ENCODE measurements at regions not wholly inside any gene's neighbourhood (a gene's known extent, or its start where the extent isn't known, plus 50 kb on each side); places are given as distances from the start of the nearest gene placed in this dataset.
"Not testable (repeated sequence)": the region's sequence is repeated elsewhere in the genome, so short reads cannot be mapped to it uniquely, and the experiment has no call there.

GRCh38 chr12:76292891-76293290, 55.3 kb downstream of the BBS10 start:
- not testable (repeated sequence) for H3K36me3 ChIP-seq (ENCODE audit: insufficient read depth, low read length)

GRCh38 chr12:76292305-76292704, 55.9 kb downstream of the BBS10 start:
- H3K4me1 Mint-ChIP-seq; H3K36me3 Mint-ChIP-seq; H3K36me3 ChIP-seq (ENCODE audit: insufficient read depth, low read length); H3K27ac ChIP-seq (ENCODE audit: low read depth, low read length); H3K27ac Mint-ChIP-seq; H3K4me3 Mint-ChIP-seq; H3K9me3 ChIP-seq (ENCODE audit: low read length); H3K4me1 ChIP-seq (ENCODE audit: insufficient read depth, low read length); POLR2A ChIA-PET; CTCF ChIA-PET; H3K27me3 ChIP-seq (ENCODE audit: insufficient read depth, low read length, poor library complexity, severe bottlenecking); DNase-seq; H3K9me3 Mint-ChIP-seq; H3K4me3 ChIP-seq (ENCODE audit: low read length): not testable (repeated sequence)
- peaks cover 10 to 15% of the 10 kb centered on the region in 2 donors for H3K27me3 Mint-ChIP-seq

More at GRCh38 chr12:76292891-76293290, 55.3 kb downstream of the BBS10 start:
- H3K27me3 Mint-ChIP-seq: peaks cover 8 to 15% of the 10 kb centered on the region in 2 donors
- CTCF ChIA-PET; POLR2A ChIA-PET; H3K4me3 ChIP-seq (ENCODE audit: low read length); H3K36me3 Mint-ChIP-seq; H3K9me3 Mint-ChIP-seq; H3K27me3 ChIP-seq (ENCODE audit: insufficient read depth, low read length, poor library complexity, severe bottlenecking); H3K9me3 ChIP-seq (ENCODE audit: low read length); H3K4me1 Mint-ChIP-seq; H3K27ac Mint-ChIP-seq; H3K4me3 Mint-ChIP-seq; H3K27ac ChIP-seq (ENCODE audit: low read depth, low read length); H3K4me1 ChIP-seq (ENCODE audit: insufficient read depth, low read length); DNase-seq: not testable (repeated sequence)

- H3K36me3 Mint-ChIP-seq: no peaks in the 10 kb centered on the region
- Histone ChIP-seq H3K4me3 (ENCODE audit: low read length) (no peak overlapping the region), H3K27me3 (ENCODE audit: insufficient read depth, low read length, poor library complexity, severe bottlenecking) (no peaks in the 10 kb centered on the region), H3K27ac (ENCODE audit: low read depth, low read length) (no peak overlapping the region), H3K36me3 (ENCODE audit: insufficient read depth, low read length) (no peaks in the 10 kb centered on the region), H3K4me1 (ENCODE audit: insufficient read depth, low read length) (no peaks in the 10 kb centered on the region), H3K9me3 (ENCODE audit: low read length) (no peaks in the 10 kb centered on the region)
- ChIA-PET POLR2A (no interaction called here), CTCF (no interaction called here)
- H3K27ac Mint-ChIP-seq: no peak overlapping the region
- H3K27me3 Mint-ChIP-seq: peaks cover 10 to 15% of the 10 kb centered on the region in 2 donors
- no peak overlapping the region for H3K4me3 Mint-ChIP-seq
- peaks cover 0 to 8% (median 4%) of the 10 kb centered on the region in 5 donors for H3K9me3 Mint-ChIP-seq
- H3K4me1 Mint-ChIP-seq: no peaks in the 10 kb centered on the region
- DNase-seq: no peak
Observed at GRCh38 chr12:76290963-76291859, 57.0 kb downstream of the BBS10 start.

- no peak overlapping the region for H3K4me3 ChIP-seq (ENCODE audit: low read length)
- Mint-ChIP-seq H3K27me3 (peaks cover 10 to 12% of the 10 kb centered on the region in 2 donors), H3K9me3 (peaks cover 0 to 6% (median 2%) of the 10 kb centered on the region in 5 donors), H3K27ac (no peak overlapping the region), H3K36me3 (no peaks in the 10 kb centered on the region), H3K4me3 (no peak overlapping the region), H3K4me1 (no peaks in the 10 kb centered on the region)
- DNase-seq: no peak
- H3K36me3 ChIP-seq (ENCODE audit: insufficient read depth, low read length): no peaks in the 10 kb centered on the region
- ChIA-PET POLR2A (no interaction called here), CTCF (no interaction called here)
- H3K27me3 ChIP-seq (ENCODE audit: insufficient read depth, low read length, poor library complexity, severe bottlenecking): no peaks in the 10 kb centered on the region
- no peak overlapping the region for H3K27ac ChIP-seq (ENCODE audit: low read depth, low read length)
- H3K9me3 ChIP-seq (ENCODE audit: low read length): no peaks in the 10 kb centered on the region
- no peaks in the 10 kb centered on the region for H3K4me1 ChIP-seq (ENCODE audit: insufficient read depth, low read length)
Observed at GRCh38 chr12:76288218-76288617, 60.0 kb downstream of the BBS10 start.

GRCh38 chr12:76284816-76285750, 63.1 kb downstream of the BBS10 start:
- peaks cover 3 to 18% of the 10 kb centered on the region in 2 donors for H3K27me3 Mint-ChIP-seq
- Histone ChIP-seq H3K4me3 (ENCODE audit: low read length) (no peak overlapping the region), H3K4me1 (ENCODE audit: insufficient read depth, low read length) (no peaks in the 10 kb centered on the region), H3K27me3 (ENCODE audit: insufficient read depth, low read length, poor library complexity, severe bottlenecking) (no peaks in the 10 kb centered on the region), H3K27ac (ENCODE audit: low read depth, low read length) (no peak overlapping the region), H3K36me3 (ENCODE audit: insufficient read depth, low read length) (no peaks in the 10 kb centered on the region), H3K9me3 (ENCODE audit: low read length) (no peaks in the 10 kb centered on the region)
- ChIA-PET POLR2A (no interaction called here), CTCF (no interaction called here)
- no peaks in the 10 kb centered on the region for H3K4me1 Mint-ChIP-seq
- H3K36me3 Mint-ChIP-seq: no peaks in the 10 kb centered on the region
- H3K9me3 Mint-ChIP-seq: no peaks in the 10 kb centered on the region
- H3K27ac Mint-ChIP-seq: no peak overlapping the region
- no peak for DNase-seq
- H3K4me3 Mint-ChIP-seq: no peak overlapping the region

- Histone ChIP-seq H3K4me3 (ENCODE audit: low read length) (no peak overlapping the region), H3K36me3 (ENCODE audit: insufficient read depth, low read length) (no peaks in the 10 kb centered on the region), H3K9me3 (ENCODE audit: low read length) (no peaks in the 10 kb centered on the region), H3K27me3 (ENCODE audit: insufficient read depth, low read length, poor library complexity, severe bottlenecking) (no peaks in the 10 kb centered on the region), H3K27ac (ENCODE audit: low read depth, low read length) (no peak overlapping the region), H3K4me1 (ENCODE audit: insufficient read depth, low read length) (no peaks in the 10 kb centered on the region)
- Mint-ChIP-seq H3K4me3 (no peak overlapping the region), H3K27ac (no peak overlapping the region), H3K4me1 (no peaks in the 10 kb centered on the region), H3K36me3 (no peaks in the 10 kb centered on the region), H3K9me3 (no peaks in the 10 kb centered on the region), H3K27me3 (peaks cover 3 to 26% of the 10 kb centered on the region in 2 donors)
- ChIA-PET POLR2A (no interaction called here), CTCF (no interaction called here)
- no peak for DNase-seq
Observed at GRCh38 chr12:76282744-76283143, 65.5 kb downstream of the BBS10 start.

- Histone ChIP-seq H3K9me3 (ENCODE audit: low read length) (no peaks in the 10 kb centered on the region), H3K27me3 (ENCODE audit: insufficient read depth, low read length, poor library complexity, severe bottlenecking) (no peaks in the 10 kb centered on the region), H3K4me1 (ENCODE audit: insufficient read depth, low read length) (no peaks in the 10 kb centered on the region), H3K27ac (ENCODE audit: low read depth, low read length) (no peak overlapping the region), H3K36me3 (ENCODE audit: insufficient read depth, low read length) (no peaks in the 10 kb centered on the region), H3K4me3 (ENCODE audit: low read length) (no peak overlapping the region)
- no peaks in the 10 kb centered on the region for H3K4me1 Mint-ChIP-seq
- ChIA-PET POLR2A (no interaction called here), CTCF (no interaction called here)
- H3K4me3 Mint-ChIP-seq: no peak overlapping the region
- H3K27ac Mint-ChIP-seq: no peak overlapping the region
- H3K27me3 Mint-ChIP-seq: peaks cover 6 to 26% of the 10 kb centered on the region in 2 donors
- no peak for DNase-seq
- peaks cover 0 to 1% (median 0%) of the 10 kb centered on the region in 3 donors for H3K36me3 Mint-ChIP-seq
- no peaks in the 10 kb centered on the region for H3K9me3 Mint-ChIP-seq
Observed at GRCh38 chr12:76277480-76277879, 70.7 kb downstream of the BBS10 start.

- Mint-ChIP-seq H3K27ac (no peak overlapping the region), H3K36me3 (peaks cover 0 to 1% (median 0%) of the 10 kb centered on the region in 3 donors), H3K9me3 (no peaks in the 10 kb centered on the region), H3K27me3 (peaks cover 5 to 21% of the 10 kb centered on the region in 2 donors), H3K4me3 (no peak overlapping the region), H3K4me1 (no peaks in the 10 kb centered on the region)
- Histone ChIP-seq H3K9me3 (ENCODE audit: low read length) (no peaks in the 10 kb centered on the region), H3K36me3 (ENCODE audit: insufficient read depth, low read length) (no peaks in the 10 kb centered on the region), H3K4me3 (ENCODE audit: low read length) (no peak overlapping the region), H3K27me3 (ENCODE audit: insufficient read depth, low read length, poor library complexity, severe bottlenecking) (no peaks in the 10 kb centered on the region), H3K4me1 (ENCODE audit: insufficient read depth, low read length) (no peaks in the 10 kb centered on the region), H3K27ac (ENCODE audit: low read depth, low read length) (no peak overlapping the region)
- ChIA-PET CTCF (no interaction called here), POLR2A (no interaction called here)
- no peak for DNase-seq
Observed at GRCh38 chr12:76276499-76277151, 71.6 kb downstream of the BBS10 start.
